HEK293 (cell line): ENCODE measurements at regions not wholly inside any gene's neighbourhood (a gene's known extent, or its start where the extent isn't known, plus 50 kb on each side); places are given as distances from the start of the nearest gene placed in this dataset.

Experiments
- CTCF ChIA-PET: fragments of 350-600 bp; formaldehyde crosslinking; extraction: SDS; loops from one replicate; lab custom pipeline; 2021; ENCODE audit warnings: antibody characterized with exemption; lab: Yijun Ruan, JAX
- POLR2A ChIA-PET: fragments of 300-600 bp; formaldehyde crosslinking; extraction: SDS; loops from one replicate; lab custom pipeline; 2020; ENCODE audit warnings: antibody characterized with exemption, inconsistent platforms; lab: Yijun Ruan, JAX
- H3K27ac ChIP-seq: fragments of 200-500 bp; sonication (Bioruptor generic); 2 replicates; pipeline ENCODE4 v1.5.1; 2014; ENCODE audit warnings: low read depth, low read length, control low read depth, inconsistent platforms; ENCODE audit errors: extremely low read depth
- H3K36me3 ChIP-seq, 2 experiments: fragments of 200-500 bp in 1 of 2; sonication (Bioruptor generic) in 1 of 2; 1 replicate in 1 of 2; 2 replicates in 1 of 2; pipeline ENCODE4 v1.5.1; 2014 to 2017; ENCODE audit warnings: inconsistent platforms in 2 of 2, low read length in 2 of 2; ENCODE audit not compliant: control insufficient read depth in 2 of 2, insufficient read depth in 1 of 2
- H3K4me1 ChIP-seq: fragments of 200-500 bp; sonication (Bioruptor generic); 2 replicates; pipeline ENCODE4 v1.5.1; 2014; ENCODE audit warnings: mild to moderate bottlenecking, low read length, inconsistent platforms; ENCODE audit not compliant: control insufficient read depth, insufficient read depth
- H3K4me3 ChIP-seq: 2 replicates; pipeline ENCODE4 v1.5.1; 2011; ENCODE audit warnings: low read depth, mild to moderate bottlenecking, control low read depth, low read length, moderate library complexity
- H3K9me3 ChIP-seq: fragments of 200-500 bp; sonication (Bioruptor generic); 2 replicates; pipeline ENCODE4 v1.5.1; 2014; ENCODE audit warnings: low read depth, low read length, inconsistent platforms; ENCODE audit not compliant: control insufficient read depth, insufficient read depth
- KLF1 ChIP-seq: fragments of 450-650 bp; formaldehyde crosslinking; IDR thresholded peaks from 2 replicates; pipeline ENCODE4 v1.5.1; 2016; ENCODE audit warnings: missing biosample characterization, missing genetic modification characterization
- KLF7 ChIP-seq: fragments of 450-650 bp; formaldehyde crosslinking; IDR thresholded peaks from 2 replicates; pipeline ENCODE4 v1.5.1; 2016; ENCODE audit warnings: missing biosample characterization, missing genetic modification characterization, borderline replicate concordance
- RBAK ChIP-seq: fragments of 450-650 bp; formaldehyde crosslinking; IDR thresholded peaks from 2 replicates; pipeline ENCODE4 v1.5.1; 2016; ENCODE audit warnings: missing biosample characterization, missing genetic modification characterization
- SALL2 ChIP-seq: fragments of 450-650 bp; formaldehyde crosslinking; IDR thresholded peaks from 2 replicates; pipeline ENCODE4 v1.5.0; 2017; ENCODE audit warnings: missing biosample characterization, mild to moderate bottlenecking, missing genetic modification characterization, borderline replicate concordance
- ZEB2 ChIP-seq: fragments of 450-650 bp; formaldehyde crosslinking; IDR thresholded peaks from 2 replicates; pipeline ENCODE4 v1.5.1; 2016; ENCODE audit warnings: missing biosample characterization, missing genetic modification characterization
- ZNF10 ChIP-seq: fragments of 450-650 bp; formaldehyde crosslinking; IDR thresholded peaks from 2 replicates; pipeline ENCODE4 v1.5.1; 2017; ENCODE audit warnings: missing biosample characterization, missing genetic modification characterization
- ZNF133 ChIP-seq: fragments of 450-650 bp; formaldehyde crosslinking; IDR thresholded peaks from 2 replicates; pipeline ENCODE4 v1.5.1; 2016; ENCODE audit warnings: missing biosample characterization, missing genetic modification characterization
- ZNF404 ChIP-seq: fragments of 450-650 bp; formaldehyde crosslinking; IDR thresholded peaks from 2 replicates; pipeline ENCODE4 v1.5.1; 2017; ENCODE audit warnings: missing biosample characterization, missing genetic modification characterization
- ZNF423 ChIP-seq: fragments of 450-650 bp; formaldehyde crosslinking; IDR thresholded peaks from 2 replicates; pipeline ENCODE4 v1.5.1; 2016; ENCODE audit warnings: missing biosample characterization, missing genetic modification characterization
- ZNF510 ChIP-seq: fragments of 450-650 bp; formaldehyde crosslinking; IDR thresholded peaks from 2 replicates; pipeline ENCODE4 v1.5.1; 2018; ENCODE audit warnings: mild to moderate bottlenecking, missing genetic modification characterization, missing biosample characterization; ENCODE audit not compliant: insufficient replicate concordance
- ZNF514 ChIP-seq: fragments of 450-650 bp; formaldehyde crosslinking; IDR thresholded peaks from 2 replicates; pipeline ENCODE4 v1.5.1; 2016; ENCODE audit warnings: missing biosample characterization, missing genetic modification characterization
- ZNF558 ChIP-seq: fragments of 450-650 bp; formaldehyde crosslinking; IDR thresholded peaks from 2 replicates; pipeline ENCODE4 v1.5.1; 2016; ENCODE audit warnings: missing biosample characterization, missing genetic modification characterization
- ZNF600 ChIP-seq: fragments of 450-650 bp; formaldehyde crosslinking; IDR thresholded peaks from 2 replicates; pipeline ENCODE4 v1.5.1; 2016; ENCODE audit warnings: missing biosample characterization, missing genetic modification characterization
- ZNF658 ChIP-seq: fragments of 450-650 bp; formaldehyde crosslinking; IDR thresholded peaks from 2 replicates; pipeline ENCODE4; 2016; ENCODE audit warnings: missing biosample characterization, missing genetic modification characterization
- ZSCAN23 ChIP-seq: fragments of 450-650 bp; formaldehyde crosslinking; IDR thresholded peaks from 2 replicates; pipeline ENCODE4 v1.5.1; 2016; ENCODE audit warnings: missing biosample characterization, missing genetic modification characterization
- TF ChIP-seq, protein P1 (sequence below): fragments of 450-650 bp; formaldehyde crosslinking; IDR thresholded peaks from 2 replicates; pipeline ENCODE4 v1.5.1; 2016; ENCODE audit warnings: missing biosample characterization, missing genetic modification characterization
- TF ChIP-seq, protein P2 (sequence below): fragments of 450-650 bp; formaldehyde crosslinking; IDR thresholded peaks from 2 replicates; pipeline ENCODE4 v1.5.1; 2017; ENCODE audit warnings: missing biosample characterization, missing genetic modification characterization
- TF ChIP-seq, protein P3 (sequence below): fragments of 450-650 bp; formaldehyde crosslinking; IDR thresholded peaks from 2 replicates; pipeline ENCODE4 v1.5.1; 2016; ENCODE audit warnings: missing biosample characterization, missing genetic modification characterization
- TF ChIP-seq, protein P4 (sequence below): fragments of 450-650 bp; formaldehyde crosslinking; IDR thresholded peaks from 2 replicates; pipeline ENCODE4 v1.5.1; 2016; ENCODE audit warnings: missing biosample characterization, missing genetic modification characterization

DNA sequence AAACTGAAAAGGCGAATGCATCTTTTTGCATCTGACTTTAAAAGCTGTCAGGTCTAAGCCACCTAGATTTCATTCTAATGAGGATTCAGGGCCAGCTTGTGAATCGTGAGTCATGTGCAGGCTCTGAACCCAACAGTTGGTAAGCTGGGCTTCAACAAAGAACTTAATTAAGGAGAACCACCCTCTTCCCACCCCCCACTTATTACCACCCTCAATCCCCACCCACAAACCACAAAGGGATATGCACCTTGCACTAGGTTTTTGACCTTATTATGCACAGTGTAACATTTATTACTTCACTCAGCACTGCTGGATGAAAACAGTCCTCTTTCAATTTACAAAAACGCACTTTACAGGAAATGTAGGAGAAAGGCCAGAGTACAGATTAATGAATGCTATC, 94.1 kb upstream of the LIN7C start:
- CTCF ChIA-PET, result interaction anchor here (0.6 kb wide), 1 partner anchor 1772 kb away, joined by 3 read pairs; no protein-coding TSS in a partner anchor
- POLR2A ChIA-PET, result no interaction called here

DNA sequence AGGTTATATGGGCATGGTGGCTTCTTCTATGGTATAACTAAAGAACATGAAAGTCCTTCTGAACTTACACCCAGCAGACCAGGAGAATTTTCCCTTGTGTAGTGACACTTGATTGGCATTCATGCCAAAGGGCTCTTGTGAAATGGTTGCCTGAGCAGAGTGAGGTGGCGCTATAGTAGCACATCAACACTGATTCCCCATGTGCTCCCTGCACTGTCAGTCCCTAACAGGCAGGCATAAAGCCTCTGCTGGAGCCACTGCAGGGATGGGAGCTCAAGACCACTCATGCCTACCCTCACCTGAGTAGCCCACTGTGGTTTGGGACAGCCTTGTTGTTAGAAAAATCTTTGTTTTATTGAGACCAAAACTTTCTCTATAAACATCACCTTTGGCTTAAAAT, 92.6 kb upstream of the LIN7C start:
- ChIA-PET CTCF (no interaction called here), POLR2A (no interaction called here)
- Histone ChIP-seq H3K36me3 (no peaks in the 10 kb centered on the region), H3K9me3 (no peaks in the 10 kb centered on the region), H3K27ac (no peak overlapping the region), H3K4me1 (no peaks in the 10 kb centered on the region), H3K4me3 (no peak overlapping the region)
- TF ChIP-seq, protein P1, sequence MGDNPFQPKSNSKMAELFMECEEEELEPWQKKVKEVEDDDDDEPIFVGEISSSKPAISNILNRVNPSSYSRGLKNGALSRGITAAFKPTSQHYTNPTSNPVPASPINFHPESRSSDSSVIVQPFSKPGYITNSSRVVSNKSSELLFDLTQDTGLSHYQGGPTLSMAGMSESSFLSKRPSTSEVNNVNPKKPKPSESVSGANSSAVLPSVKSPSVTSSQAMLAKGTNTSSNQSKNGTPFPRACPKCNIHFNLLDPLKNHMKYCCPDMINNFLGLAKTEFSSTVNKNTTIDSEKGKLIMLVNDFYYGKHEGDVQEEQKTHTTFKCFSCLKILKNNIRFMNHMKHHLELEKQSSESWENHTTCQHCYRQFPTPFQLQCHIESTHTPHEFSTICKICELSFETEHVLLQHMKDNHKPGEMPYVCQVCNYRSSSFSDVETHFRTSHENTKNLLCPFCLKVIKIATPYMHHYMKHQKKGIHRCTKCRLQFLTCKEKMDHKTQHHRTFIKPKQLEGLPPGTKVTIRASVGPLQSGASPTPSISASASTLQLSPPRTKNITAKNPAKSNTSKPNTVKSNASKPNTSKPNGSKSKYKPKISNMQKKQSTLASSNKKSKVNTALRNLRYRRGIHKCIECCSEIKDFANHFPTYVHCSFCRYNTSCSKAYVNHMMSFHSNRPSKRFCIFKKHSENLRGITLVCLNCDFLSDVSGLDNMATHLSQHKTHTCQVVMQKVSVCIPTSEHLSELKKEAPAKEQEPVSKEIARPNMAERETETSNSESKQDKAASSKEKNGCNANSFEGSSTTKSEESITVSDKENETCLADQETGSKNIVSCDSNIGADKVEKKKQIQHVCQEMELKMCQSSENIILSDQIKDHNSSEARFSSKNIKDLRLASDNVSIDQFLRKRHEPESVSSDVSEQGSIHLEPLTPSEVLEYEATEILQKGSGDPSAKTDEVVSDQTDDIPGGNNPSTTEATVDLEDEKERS (tag by site-specific recombination), result no peak
- TF ChIP-seq RBAK (no peak), ZNF558 (no peak), ZNF10 (no peak)
- TF ChIP-seq, protein P2, sequence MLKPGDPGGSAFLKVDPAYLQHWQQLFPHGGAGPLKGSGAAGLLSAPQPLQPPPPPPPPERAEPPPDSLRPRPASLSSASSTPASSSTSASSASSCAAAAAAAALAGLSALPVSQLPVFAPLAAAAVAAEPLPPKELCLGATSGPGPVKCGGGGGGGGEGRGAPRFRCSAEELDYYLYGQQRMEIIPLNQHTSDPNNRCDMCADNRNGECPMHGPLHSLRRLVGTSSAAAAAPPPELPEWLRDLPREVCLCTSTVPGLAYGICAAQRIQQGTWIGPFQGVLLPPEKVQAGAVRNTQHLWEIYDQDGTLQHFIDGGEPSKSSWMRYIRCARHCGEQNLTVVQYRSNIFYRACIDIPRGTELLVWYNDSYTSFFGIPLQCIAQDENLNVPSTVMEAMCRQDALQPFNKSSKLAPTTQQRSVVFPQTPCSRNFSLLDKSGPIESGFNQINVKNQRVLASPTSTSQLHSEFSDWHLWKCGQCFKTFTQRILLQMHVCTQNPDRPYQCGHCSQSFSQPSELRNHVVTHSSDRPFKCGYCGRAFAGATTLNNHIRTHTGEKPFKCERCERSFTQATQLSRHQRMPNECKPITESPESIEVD (tag by site-specific recombination), result no peak

More for the DNA sequence above, 94.1 kb upstream of the LIN7C start:
- Histone ChIP-seq H3K9me3 (no peaks in the 10 kb centered on the region), H3K27ac (no peak overlapping the region), H3K36me3 (no peaks in the 10 kb centered on the region), H3K4me3 (no peak overlapping the region), H3K4me1 (no peaks in the 10 kb centered on the region)
- TF ChIP-seq ZEB2 (tag by site-specific recombination) (no peak), ZSCAN23 (no peak), ZNF658 (no peak), ZNF600 (tag by site-specific recombination) (no peak)
- TF ChIP-seq, protein P3, sequence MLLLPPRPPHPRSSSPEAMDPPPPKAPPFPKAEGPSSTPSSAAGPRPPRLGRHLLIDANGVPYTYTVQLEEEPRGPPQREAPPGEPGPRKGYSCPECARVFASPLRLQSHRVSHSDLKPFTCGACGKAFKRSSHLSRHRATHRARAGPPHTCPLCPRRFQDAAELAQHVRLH (tag by site-specific recombination), result no peak

DNA sequence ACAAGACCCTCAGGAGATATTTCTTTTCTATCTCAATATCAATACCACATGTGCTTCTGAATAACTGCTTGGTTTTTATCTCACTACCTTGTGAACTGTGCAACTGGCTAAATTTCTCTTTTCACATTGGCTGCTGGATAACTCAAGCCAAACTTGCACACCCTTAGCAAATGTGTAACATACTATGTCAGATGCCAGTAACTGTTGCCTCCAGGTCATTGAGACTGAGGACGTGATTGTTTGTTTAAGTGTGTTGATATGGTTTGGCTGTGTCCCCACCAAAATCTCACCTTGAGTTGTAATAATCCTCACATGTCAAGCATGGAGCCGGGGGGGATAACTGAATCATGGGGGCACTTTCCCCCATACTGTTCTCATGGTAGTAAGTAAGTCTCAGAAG, 90.2 kb upstream of the LIN7C start:
- ChIA-PET POLR2A (no interaction called here), CTCF (no interaction called here)
- Histone ChIP-seq H3K27ac (no peak overlapping the region), H3K4me3 (no peak overlapping the region), H3K36me3 (no peaks in the 10 kb centered on the region), H3K9me3 (no peaks in the 10 kb centered on the region), H3K4me1 (no peaks in the 10 kb centered on the region)
- TF ChIP-seq ZNF404 (tag by site-specific recombination), result no peak
- TF ChIP-seq SALL2 (tag by site-specific recombination), result no peak
- no peak for TF ChIP-seq ZNF510 (tag by site-specific recombination)
- TF ChIP-seq ZNF514 (tag by site-specific recombination), result no peak
- TF ChIP-seq, protein P4, sequence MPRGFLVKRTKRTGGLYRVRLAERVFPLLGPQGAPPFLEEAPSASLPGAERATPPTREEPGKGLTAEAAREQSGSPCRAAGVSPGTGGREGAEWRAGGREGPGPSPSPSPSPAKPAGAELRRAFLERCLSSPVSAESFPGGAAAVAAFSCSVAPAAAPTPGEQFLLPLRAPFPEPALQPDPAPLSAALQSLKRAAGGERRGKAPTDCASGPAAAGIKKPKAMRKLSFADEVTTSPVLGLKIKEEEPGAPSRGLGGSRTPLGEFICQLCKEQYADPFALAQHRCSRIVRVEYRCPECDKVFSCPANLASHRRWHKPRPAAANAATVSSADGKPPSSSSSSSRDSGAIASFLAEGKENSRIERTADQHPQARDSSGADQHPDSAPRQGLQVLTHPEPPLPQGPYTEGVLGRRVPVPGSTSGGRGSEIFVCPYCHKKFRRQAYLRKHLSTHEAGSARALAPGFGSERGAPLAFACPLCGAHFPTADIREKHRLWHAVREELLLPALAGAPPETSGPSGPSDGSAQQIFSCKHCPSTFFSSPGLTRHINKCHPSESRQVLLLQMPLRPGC (tag by site-specific recombination), result no peak
- TF ChIP-seq KLF1, result no peak
- TF ChIP-seq ZNF133 (tag by site-specific recombination), result no peak
- TF ChIP-seq ZNF423 (tag by site-specific recombination), result no peak
- no peak for TF ChIP-seq KLF7 (tag by site-specific recombination)
- TF ChIP-seq, all 188 proteins: peak for 0
